ENCODE measurements at regions not wholly inside any gene's neighbourhood (a gene's known extent, or its start where the extent isn't known, plus 50 kb on each side); places are given as distances from the start of the nearest gene placed in this dataset.

GRCh38 chr1:235011064-235011598, 117.5 kb downstream of the TOMM20 start:
- intact Hi-C loops (cut with DNase I) = no loop called here
- H3K27me3 ChIP-seq = no peaks in the 10 kb centered on the region
- DNase-seq (no peak), ATAC-seq (no peak)
- H3K36me3 ChIP-seq = no peaks in the 10 kb centered on the region
- H3K4me3 ChIP-seq = no peak overlapping the region
- peaks cover 0 to 35% of the 10 kb centered on the region in 2 donors for H3K4me1 ChIP-seq
- H3K27ac ChIP-seq = peak overlapping the region in 1 of 2 donors; percentile 86
- no peak for TF ChIP-seq CTCF (IDR thresholded peaks at IDR 0.05)
- peaks cover 0 to 3% of the 10 kb centered on the region in 2 donors for H3K9me3 ChIP-seq

- DNase-seq (no peak), ATAC-seq (no peak)
- Histone ChIP-seq H3K4me3 (no peak overlapping the region), H3K9me3 (peaks cover 0 to 3% of the 10 kb centered on the region in 2 donors), H3K4me1 (peaks cover 0 to 35% of the 10 kb centered on the region in 2 donors), H3K27ac (no peak overlapping the region), H3K27me3 (no peaks in the 10 kb centered on the region), H3K36me3 (no peaks in the 10 kb centered on the region)
- intact Hi-C loops (cut with DNase I) = no loop called here
- no peak for TF ChIP-seq CTCF (IDR thresholded peaks at IDR 0.05)
These were observed 118.9 kb downstream of the TOMM20 start for GRCh38 chr1:235009561-235010306.

GRCh38 chr1:235009074-235009473, 119.6 kb downstream of the TOMM20 start:
- no peak for DNase-seq
- H3K27me3 ChIP-seq = no peaks in the 10 kb centered on the region
- no peak for ATAC-seq
- H3K27ac ChIP-seq = no peak overlapping the region
- H3K36me3 ChIP-seq = no peaks in the 10 kb centered on the region
- no peak overlapping the region for H3K4me3 ChIP-seq
- H3K4me1 ChIP-seq = peaks cover 0 to 35% of the 10 kb centered on the region in 2 donors
- peaks cover 0 to 3% of the 10 kb centered on the region in 2 donors for H3K9me3 ChIP-seq
- intact Hi-C loops (cut with DNase I) = no loop called here
- TF ChIP-seq CTCF (IDR thresholded peaks at IDR 0.05) = no peak

GRCh38 chr1:235008239-235008638, 120.4 kb downstream of the TOMM20 start:
- peaks cover 0 to 35% of the 10 kb centered on the region in 2 donors for H3K4me1 ChIP-seq
- TF ChIP-seq CTCF (IDR thresholded peaks at IDR 0.05) = no peak
- intact Hi-C loops (cut with DNase I) = no loop called here
- no peaks in the 10 kb centered on the region for H3K27me3 ChIP-seq
- H3K4me3 ChIP-seq = no peak overlapping the region
- no peak overlapping the region for H3K27ac ChIP-seq
- no peaks in the 10 kb centered on the region for H3K36me3 ChIP-seq
- no peak for DNase-seq
- no peak for ATAC-seq
- peaks cover 0 to 3% of the 10 kb centered on the region in 2 donors for H3K9me3 ChIP-seq

GRCh38 chr1:235006816-235007215, 121.8 kb downstream of the TOMM20 start:
- ATAC-seq = no peak
- Histone ChIP-seq H3K36me3 (no peaks in the 10 kb centered on the region), H3K4me3 (no peak overlapping the region), H3K27ac (no peak overlapping the region), H3K9me3 (peaks cover 0 to 3% of the 10 kb centered on the region in 2 donors), H3K27me3 (no peaks in the 10 kb centered on the region), H3K4me1 (peaks cover 0 to 21% of the 10 kb centered on the region in 2 donors)
- no peak for DNase-seq
- TF ChIP-seq CTCF (IDR thresholded peaks at IDR 0.05) = no peak
- intact Hi-C loops (cut with DNase I) = no loop called here
